ENCODE measurements at regions not wholly inside any gene's neighbourhood (a gene's known extent, or its start where the extent isn't known, plus 50 kb on each side); places are given as distances from the start of the nearest gene placed in this dataset.
"Not testable (repeated sequence)": the region's sequence is repeated elsewhere in the genome, so short reads cannot be mapped to it uniquely, and the experiment has no call there.

DNA sequence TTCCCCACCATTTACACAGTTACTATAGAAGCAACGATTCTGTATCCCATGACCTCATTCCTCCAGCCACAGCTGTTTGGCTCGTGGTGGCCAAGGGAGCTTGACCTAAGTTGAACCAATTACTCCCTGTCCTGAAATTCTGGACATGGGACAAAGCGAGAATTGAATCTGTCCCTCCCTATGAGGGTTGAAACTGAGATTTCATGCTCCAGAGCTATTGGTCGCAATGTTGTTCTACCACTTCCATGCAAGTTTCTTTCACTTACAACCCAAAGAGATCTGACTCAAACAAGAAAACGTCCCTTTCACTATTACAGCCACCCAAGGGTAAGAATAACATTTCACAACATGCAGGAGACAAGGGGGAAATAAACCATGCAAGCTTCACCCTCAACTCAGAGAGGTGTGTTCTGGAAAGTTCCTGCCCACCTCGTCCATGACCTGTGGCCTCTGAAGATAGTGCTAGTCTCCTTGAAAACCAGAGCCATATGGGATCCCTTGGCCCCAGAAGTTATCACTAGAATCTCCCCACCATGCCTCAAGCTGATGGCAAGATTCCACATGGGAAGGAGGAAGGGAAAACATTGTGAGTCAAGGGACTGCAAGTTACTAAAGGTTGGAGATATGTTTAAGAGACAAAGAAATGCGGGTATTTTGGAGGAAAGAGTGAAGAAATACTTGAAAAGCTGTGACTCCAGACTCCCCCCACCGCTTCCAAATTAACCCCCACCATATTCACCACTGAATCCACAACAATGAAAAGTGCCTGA is 74.5 kb upstream of the SRSF6 start:
- no peak for TF ChIP-seq GATA1 (IDR thresholded peaks at IDR 0.05; ENCODE audit: low read depth, low read length)
- TF ChIP-seq POLR2A (IDR thresholded peaks at IDR 0.05; ENCODE audit: low read length), result no peak
- DNase-seq, result no peak

DNA sequence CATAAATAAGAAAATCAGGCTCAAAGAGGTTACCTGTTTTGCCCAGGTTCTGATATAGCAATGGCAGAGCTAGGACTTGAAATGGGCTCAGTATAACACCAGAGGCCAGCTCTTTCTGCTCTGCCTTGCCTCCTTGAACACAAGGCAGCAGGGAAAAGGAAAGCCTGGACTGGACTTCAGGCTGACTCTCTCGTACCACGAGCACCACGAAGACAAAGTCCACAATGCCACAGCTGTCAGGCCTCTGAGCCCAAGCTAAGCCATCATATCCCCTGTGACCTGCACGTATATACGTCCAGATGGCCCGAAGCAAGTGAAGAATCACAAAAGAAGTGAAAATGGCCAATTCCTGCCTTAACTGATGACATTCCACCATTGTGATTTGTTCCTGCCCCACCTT is 75.6 kb upstream of the SRSF6 start:
- not testable (repeated sequence) for DNase-seq

DNA sequence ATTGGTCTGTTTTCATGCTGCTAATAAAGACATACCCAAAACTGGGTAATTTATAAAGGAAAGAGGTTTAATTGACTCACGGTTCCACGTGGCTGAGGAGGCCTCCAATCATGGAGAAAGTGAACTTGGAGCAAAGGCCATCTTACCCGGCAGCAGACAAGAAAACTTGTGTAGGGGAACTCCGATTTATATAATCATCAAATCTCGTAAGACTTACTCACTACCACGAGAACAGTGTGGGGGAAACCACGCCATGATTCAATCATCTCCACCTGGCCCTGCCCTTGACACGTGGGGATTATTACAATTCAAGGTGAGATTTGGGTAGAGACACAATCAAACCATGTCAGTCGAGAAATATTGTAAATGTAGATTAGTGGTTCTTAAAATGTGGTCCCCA is 76.2 kb upstream of the SRSF6 start:
- not testable (repeated sequence) for DNase-seq

DNA sequence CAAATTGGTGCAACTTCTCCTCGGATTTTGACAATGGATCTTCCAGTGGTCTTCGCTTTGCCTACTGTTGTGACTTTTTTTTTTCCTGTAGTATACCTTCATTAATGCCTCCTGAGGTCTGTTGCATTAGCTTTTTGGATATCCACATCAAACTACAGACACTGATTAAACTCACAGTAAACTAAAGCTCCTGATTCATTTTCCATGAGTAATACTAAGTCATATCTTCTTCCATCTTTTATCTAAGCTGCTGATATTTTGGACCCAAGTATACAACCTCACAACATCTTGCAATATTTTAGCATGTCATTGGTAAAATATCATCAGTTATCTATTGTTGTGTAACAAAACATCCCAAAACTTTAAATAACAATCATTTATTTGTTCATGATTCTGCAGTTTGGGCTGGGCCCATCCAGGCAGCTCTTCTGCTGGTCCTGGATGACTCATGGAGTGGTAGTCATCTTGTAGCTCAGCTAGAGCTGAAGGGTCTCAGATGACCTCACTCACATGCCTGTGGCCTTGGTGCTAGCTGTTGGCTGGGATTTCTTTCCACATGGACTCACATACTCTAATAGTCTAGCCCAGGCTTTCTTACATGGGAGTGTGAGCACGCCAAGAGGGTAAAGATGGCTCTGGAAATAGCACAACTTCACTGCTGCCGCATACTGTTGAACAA is 78.3 kb upstream of the SRSF6 start:
- no peak for TF ChIP-seq POLR2A (IDR thresholded peaks at IDR 0.05; ENCODE audit: low read length)
- TF ChIP-seq GATA1 (IDR thresholded peaks at IDR 0.05; ENCODE audit: low read depth, low read length), result no peak
- DNase-seq, result no peak

DNA sequence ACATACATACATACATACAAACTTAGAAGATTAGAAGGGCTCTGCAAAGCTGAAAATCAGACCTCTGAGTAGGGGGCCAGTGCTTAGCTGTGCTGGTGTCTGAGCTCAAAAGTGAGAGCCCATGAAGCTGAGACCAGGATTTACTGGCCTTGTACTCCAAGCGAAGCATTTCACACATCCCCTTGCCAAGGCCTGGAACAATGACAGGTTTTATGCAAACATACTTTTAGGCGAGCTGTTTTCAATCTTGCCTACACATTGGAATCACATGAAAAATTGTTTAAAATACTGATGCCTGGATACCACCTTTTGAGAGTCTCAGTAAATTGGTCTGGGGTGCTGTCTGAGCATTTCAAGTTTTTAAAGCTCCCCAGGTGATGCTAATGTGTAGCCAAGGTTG is 80.9 kb upstream of the SRSF6 start:
- TF ChIP-seq POLR2A (IDR thresholded peaks at IDR 0.05; ENCODE audit: low read length), result no peak
- no peak for TF ChIP-seq GATA1 (IDR thresholded peaks at IDR 0.05; ENCODE audit: low read depth, low read length)
- DNase-seq, result no peak

DNA sequence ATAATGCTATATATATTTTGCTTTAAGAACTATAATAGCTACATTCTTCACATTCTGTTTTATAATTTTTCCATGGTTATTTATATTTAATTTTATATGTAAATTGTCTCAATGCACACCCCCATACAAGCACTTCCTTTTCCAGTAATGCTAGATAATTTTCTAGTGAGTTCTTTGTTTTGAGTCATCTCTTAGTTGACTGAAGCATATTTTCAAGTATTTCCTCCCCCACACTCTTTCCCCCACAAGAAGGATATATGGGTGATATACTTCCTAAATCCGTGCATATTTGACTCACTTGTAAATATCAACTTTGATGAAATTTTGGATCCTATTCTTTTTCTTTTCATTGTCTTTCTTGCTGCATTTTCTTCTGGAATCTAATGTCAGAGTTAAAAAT is 82.1 kb upstream of the SRSF6 start:
- TF ChIP-seq GATA1 (IDR thresholded peaks at IDR 0.05; ENCODE audit: low read depth, low read length) (no peak), POLR2A (IDR thresholded peaks at IDR 0.05; ENCODE audit: low read length) (no peak)
- no peak for DNase-seq

DNA sequence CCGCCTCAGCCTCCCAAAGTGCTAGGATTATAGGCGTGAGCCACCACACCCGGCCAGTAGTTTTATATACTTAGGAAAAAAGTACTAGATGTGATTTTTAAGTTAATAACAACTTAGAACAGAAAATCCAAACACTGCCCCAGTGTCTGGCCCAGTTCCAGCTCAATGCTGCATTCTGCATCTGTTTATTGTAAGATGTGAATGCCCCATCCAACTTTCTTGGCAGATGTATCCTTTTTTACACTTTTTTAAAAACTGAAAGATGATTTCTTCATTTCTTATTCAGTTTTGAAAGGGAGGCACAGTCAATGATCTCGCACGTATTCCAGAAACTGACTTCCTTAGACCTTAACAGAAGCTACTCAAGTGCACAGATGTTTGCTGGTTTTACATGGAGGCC is 85.6 kb upstream of the SRSF6 start:
- TF ChIP-seq GATA1 (IDR thresholded peaks at IDR 0.05; ENCODE audit: low read depth, low read length) (no peak), POLR2A (IDR thresholded peaks at IDR 0.05; ENCODE audit: low read length) (no peak)
- no peak for DNase-seq

DNA sequence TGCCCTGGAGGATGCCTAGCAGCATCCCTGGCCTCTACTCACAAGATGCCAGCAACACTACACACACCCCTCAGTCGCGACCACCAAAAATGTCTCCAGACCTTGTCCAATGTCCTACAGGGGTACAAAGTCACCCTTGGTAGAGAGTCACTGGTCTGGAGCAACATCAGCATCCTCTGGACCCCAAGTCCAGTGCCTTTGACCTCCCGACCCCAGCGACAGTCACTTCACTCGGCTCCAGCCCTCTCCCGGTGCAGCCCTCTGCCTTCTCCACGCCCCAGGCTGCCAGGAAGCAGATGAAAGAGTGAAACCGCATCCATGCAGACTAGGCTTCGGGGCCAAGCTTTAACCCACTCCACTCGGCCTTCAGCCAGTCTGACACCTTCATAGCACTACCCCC is 92.0 kb upstream of the SRSF6 start:
- TF ChIP-seq GATA1 (IDR thresholded peaks at IDR 0.05; ENCODE audit: low read depth, low read length) (no peak), POLR2A (IDR thresholded peaks at IDR 0.05; ENCODE audit: low read length) (no peak)

DNA sequence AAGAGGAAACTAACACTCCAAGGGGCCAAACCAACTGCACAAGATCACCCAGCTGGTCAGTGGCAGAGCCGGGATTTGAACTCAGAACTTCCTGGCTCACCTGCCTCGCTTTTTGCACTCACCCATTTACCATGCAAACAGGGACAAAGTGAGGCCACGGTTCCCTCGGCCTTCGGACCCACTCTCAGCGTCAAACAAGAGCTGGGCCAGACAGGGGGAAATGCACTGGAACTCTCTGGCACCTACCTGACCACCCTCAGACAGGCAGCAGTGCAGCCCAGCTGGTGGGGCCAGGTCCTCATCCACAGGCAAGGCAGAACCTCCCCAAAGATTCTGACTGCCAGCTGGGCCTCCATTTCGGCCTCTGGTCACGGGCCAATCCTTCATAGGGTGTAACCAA is 93.7 kb upstream of the SRSF6 start:
- DNase-seq, result no peak
- TF ChIP-seq GATA1 (IDR thresholded peaks at IDR 0.05; ENCODE audit: low read depth, low read length), result no peak
- TF ChIP-seq POLR2A (IDR thresholded peaks at IDR 0.05; ENCODE audit: low read length), result no peak

More for the DNA sequence above, 92.0 kb upstream of the SRSF6 start:
- no peak for DNase-seq

DNA sequence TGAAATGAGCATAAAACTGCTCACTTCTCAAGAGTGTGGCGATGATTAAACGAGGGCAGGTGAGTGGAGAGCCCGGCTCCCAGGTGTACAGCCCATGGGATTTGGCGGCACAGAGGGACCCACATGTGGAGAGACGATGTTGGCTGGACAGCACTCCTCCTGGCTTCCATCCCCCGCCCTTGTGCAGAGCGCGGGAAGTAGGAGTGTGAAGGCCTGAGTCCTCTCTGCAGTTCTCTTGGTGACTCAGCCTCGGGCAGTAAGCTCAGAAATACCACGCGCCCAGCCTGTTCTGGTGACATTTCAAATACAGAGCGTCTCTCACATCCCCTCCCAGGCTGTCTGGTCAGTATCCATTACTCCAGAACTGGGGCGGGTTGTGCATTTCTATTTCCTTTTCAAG is 94.2 kb upstream of the SRSF6 start:
- no peak for DNase-seq
- no peak for TF ChIP-seq POLR2A (IDR thresholded peaks at IDR 0.05; ENCODE audit: low read length)
- no peak for TF ChIP-seq GATA1 (IDR thresholded peaks at IDR 0.05; ENCODE audit: low read depth, low read length)

DNA sequence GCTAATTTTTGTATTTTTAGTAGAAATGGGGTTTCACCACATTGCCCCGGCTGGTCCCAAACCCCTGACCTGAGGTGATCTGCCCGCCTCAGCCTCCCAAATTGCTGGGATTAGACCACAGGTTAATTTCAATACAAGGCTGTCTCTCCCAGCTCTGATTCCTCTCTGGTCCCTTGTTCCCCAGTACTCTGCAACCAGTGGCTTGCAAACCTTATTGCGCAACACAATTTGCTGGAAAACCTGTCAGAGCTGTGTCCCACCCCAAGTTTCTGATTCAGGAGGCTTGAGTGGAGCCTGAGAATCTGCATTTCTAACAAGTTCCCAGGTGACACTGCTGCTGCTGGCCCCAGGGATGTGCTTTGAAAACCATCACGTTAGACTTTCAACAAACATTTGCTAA is 96.2 kb upstream of the SRSF6 start:
- no peak for TF ChIP-seq POLR2A (IDR thresholded peaks at IDR 0.05; ENCODE audit: low read length)
- no peak for TF ChIP-seq GATA1 (IDR thresholded peaks at IDR 0.05; ENCODE audit: low read depth, low read length)

DNA sequence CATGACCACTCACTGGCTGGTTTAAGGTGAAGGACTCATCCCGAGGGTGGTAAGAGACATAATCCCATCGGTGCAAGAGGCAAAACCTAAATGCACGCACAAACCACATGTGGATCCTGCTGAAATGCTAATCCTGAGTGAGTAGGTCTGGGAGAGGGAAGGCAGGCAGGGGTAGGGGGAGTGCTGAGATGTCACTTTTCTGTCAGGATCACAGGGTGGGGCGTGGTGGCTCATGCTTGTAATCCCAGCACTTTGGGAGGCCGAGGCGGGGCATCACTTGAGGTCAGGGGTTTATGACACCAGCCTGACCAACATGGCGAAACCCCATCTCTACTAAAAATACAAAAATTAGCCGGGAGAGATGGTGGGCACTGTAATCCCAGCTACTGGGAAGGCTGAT is 97.7 kb upstream of the SRSF6 start:
- no peak for DNase-seq
- TF ChIP-seq POLR2A (IDR thresholded peaks at IDR 0.05; ENCODE audit: low read length) (no peak), GATA1 (IDR thresholded peaks at IDR 0.05; ENCODE audit: low read depth, low read length) (no peak)

More for the DNA sequence above, 96.2 kb upstream of the SRSF6 start:
- DNase-seq, result no peak

DNA sequence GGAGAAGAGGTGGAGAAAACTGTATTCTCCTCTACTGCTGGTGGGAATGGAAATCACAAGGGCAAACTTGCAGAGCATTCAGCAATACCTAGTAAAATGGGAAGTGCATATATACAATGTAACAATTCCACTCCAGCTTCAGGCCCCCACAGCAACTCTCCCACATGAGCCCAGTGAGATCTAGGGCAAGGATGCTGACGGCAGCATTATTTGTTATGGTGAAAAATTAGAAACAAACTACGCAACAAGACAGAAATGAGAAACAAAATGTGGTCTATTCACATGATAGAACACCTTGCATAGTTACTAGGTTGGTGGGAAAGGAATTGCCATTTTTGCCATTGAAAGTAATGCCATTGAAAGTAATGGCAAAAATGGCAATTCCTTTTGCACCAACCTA is 98.9 kb upstream of the SRSF6 start:
- no peak for DNase-seq
- TF ChIP-seq POLR2A (IDR thresholded peaks at IDR 0.05; ENCODE audit: low read length), result no peak
- no peak for TF ChIP-seq GATA1 (IDR thresholded peaks at IDR 0.05; ENCODE audit: low read depth, low read length)

DNA sequence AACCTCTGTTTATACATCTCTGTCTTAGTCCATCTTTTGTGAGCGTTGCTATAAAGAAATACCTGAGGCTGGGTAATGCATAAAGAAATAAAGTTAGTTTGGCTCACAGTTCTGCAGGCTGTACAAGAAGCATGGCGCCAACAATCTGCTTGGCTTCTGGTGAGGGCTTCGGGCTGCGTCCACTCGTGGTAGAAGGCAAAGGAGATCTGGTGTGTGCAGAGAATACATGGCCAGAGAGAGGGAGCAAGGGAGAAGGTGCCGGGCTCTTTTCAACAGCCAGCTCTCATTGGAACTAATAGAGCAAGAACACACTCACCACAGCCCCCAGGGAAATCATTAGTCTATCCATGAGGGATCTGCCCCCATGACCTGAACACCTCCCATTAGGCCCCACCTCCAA is 100.3 kb upstream of the SRSF6 start:
- DNase-seq, result no peak
- TF ChIP-seq GATA1 (IDR thresholded peaks at IDR 0.05; ENCODE audit: low read depth, low read length), result no peak

DNA sequence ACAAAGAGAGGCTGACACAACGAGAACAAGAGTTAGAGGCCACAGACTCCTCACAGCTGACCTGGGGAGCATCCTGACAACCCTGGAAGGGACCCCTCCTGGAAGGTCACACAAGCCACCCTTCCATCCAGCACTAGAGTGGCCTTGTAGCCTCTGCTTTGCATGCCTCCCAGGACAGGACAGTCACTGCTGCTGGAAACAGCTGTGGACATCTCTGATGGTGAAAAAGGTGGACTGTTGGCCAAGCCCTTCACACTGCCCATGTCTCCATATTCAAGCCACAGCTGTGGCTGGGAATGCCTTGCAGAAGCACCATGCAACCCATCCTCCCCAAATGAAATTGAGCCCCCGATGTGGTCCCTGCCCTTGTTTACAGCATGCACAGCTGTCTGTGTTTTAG is 102.1 kb upstream of the SRSF6 start:
- no peak for DNase-seq
- TF ChIP-seq POLR2A (IDR thresholded peaks at IDR 0.05; ENCODE audit: low read length), result no peak
- TF ChIP-seq GATA1 (IDR thresholded peaks at IDR 0.05; ENCODE audit: low read depth, low read length), result no peak

Data from erythroblast (primary cell).